NCI-H1694 (cell line): ENCODE measurements at regions not wholly inside any gene's neighbourhood (a gene's known extent, or its start where the extent isn't known, plus 50 kb on each side); places are given as distances from the start of the nearest gene placed in this dataset.

Experiments used
- DNase-seq: peaks from one replicate; lab custom pipeline; 2025; lab: John Stamatoyannopoulos, UW

DNA sequence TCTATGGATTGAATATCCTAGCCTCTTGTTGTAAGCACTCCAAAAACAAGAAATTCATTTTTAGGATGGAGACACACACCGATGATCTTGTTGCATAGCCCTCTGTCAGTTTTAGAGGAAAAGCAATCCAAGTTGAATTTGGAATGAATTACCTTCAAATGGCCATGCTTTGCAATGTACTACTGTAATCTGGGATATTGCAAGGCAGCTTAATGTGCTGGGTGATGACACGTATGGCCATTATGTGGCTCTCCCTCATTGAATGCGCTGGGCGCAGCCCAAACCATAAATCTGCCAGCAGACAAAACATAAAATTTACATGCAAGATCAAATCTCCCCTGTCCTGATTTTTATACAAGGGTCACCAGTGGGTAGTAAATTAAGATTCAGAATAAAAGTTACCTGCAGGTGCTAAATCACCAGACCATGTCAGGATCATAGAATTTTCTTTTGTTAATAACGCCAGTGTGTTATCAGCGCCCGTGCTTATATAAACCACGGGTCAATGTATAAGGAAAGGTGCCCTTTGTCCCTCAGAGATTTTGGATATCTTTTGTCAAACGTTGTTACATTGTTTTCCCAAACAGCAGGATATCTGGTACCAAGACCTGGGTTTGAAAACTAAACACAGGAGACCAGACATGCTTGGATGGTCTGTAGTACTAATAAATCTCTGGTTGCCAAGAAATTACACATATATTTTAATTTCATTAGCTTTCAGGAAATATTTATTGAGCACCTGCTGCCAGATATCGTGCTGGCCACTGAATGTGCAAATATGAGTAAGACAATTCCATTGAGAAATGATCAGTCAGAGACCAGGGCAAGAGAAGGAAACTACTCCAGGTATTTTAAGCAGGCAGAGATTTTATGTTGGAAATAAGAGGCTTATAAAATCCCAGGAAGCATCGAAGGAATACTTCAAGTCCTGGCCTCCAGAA is 237.1 kb downstream of the EBLN2 start:
- DNase-seq, result no peak

DNA sequence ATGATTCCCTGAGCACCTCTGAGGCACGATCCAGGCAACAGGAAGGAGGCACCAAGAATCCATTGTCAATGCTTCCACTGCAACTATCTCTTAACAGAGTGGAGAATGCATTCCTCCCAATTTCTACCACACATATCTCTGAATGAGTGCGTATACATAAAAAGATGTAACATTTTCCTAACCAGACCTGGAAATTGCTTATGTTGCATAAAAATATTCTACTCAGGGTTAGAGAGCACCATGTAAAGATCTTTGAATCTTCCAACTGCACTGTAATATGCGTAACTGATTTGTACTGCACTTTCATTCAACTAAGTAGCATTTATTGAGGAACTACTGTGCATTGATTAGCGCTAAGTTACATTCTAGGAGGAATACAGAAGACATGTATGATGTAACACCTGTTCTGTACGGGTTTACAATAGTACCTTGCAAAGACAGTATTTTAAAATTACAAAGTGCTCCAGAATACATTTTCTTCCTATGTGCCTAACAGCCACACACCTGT is 237.8 kb downstream of the EBLN2 start:
- DNase-seq, result no peak

DNA sequence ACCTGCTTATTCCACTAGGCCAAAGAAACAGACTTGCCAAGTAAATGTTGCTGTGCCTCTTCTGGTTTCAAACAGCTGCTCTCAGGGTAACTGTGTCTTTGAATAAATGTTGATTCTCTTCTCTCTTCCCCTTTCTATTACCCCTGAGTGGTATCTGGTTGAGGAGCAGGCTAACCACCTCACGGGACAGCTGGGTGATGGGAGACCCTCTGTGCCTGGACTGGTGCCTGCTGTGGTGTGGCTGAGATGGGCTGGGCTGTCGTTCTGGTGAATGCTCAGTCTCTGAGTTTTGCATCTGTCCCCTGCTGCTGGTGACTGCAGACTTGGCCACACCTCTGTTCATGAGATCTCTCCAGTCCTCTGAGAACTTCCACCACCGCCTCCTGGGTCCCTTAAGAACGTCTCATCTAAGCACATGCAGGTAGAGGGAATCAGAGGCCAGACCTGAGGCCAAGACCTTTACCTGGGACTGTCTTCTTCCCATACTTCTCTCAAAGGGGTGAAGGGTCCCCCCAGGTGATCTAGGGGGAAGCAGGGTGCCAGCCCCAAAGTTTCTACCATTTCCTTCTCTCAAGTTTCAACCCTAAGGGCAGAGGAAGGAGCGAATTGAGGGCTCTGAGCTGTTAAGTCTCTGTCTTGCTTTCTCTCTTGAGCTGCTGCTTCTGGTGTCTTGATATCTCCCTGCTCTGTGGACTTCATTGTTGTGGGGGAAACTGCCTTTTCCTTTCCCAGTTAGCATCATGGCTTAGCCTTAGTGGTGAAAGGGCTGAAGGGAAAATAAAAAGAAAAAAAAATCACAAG is 252.9 kb downstream of the EBLN2 start:
- DNase-seq, result no peak

DNA sequence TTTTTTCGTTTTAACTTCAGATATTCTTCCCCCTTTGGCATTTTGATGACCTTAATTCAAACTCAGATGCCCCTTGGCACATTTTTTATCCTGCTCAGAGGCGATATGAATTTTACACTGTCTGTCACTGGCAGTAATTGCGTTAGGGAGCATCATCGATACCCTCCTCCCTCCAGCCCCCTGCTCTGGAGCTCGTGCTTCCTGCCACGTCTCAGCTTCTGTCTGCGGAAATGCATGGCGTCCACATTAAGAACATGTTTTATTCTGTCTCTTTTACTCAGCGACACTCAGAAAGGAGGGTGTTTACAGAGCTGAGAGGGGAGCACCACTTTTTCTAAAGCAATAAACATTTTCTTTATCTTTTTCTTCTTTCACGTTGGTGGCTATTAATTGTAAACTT is 254.2 kb downstream of the EBLN2 start:
- DNase-seq, result no peak

DNA sequence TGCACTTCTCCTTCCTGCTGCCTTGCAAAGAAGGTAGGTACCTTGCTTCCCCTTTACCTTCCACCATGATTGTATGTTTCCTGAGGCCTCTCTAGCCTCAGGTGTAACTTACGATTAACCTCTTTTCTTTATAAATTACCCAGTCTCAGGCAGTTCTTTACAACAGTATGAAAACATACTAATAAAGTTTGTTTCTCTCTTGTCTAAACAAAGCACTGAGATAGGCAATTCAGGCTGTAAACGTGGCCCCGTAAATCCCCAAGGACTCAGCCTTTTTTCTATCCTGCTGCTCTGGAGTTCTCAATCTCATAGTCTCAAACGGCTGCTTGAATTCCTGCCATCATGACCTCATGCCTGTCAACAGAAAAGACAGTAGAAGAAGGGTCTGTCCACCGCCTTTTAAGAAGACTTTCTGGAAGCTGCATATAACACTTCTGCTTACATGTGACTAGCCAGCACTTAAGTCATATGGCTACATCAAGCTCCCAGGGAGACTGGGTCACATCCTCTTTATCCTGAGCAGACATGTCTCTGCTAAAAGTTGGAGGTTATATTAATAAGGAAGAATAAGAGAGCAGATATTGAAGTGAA is 257.8 kb downstream of the EBLN2 start:
- no peak for DNase-seq

DNA sequence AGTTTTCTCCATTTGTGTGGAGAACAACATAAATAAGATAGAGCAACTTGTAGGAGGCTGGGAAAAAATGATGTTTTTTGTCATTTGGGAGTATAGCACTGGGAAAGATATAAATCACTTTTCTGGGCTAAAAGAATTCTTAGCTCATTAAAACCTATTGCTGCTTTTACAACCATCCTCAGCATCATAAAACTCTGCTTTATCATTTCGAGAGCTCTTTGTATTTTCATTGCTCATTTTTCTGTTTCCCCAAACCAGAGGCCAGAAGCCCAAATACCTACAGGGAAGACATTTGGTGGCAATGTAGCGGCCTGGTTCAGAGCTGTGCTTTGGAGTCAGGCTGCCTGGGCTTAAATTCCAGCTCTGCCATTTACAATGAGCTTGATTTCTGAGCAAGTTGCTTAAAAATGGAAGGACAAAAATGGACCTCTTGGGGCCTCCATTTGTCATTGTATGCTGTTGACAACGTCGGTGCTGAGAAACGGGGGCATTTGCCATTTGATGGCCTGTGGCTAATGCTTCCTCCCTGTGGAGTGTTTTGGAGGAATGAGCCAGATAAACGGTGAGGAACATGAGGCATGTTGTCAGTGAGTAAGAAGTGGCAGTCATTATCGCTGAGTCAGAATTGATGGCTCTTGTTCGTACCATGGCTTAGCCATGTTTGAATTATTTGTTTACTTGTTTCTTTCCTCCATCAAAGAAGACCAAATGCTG is 260.0 kb downstream of the EBLN2 start:
- DNase-seq, result no peak

DNA sequence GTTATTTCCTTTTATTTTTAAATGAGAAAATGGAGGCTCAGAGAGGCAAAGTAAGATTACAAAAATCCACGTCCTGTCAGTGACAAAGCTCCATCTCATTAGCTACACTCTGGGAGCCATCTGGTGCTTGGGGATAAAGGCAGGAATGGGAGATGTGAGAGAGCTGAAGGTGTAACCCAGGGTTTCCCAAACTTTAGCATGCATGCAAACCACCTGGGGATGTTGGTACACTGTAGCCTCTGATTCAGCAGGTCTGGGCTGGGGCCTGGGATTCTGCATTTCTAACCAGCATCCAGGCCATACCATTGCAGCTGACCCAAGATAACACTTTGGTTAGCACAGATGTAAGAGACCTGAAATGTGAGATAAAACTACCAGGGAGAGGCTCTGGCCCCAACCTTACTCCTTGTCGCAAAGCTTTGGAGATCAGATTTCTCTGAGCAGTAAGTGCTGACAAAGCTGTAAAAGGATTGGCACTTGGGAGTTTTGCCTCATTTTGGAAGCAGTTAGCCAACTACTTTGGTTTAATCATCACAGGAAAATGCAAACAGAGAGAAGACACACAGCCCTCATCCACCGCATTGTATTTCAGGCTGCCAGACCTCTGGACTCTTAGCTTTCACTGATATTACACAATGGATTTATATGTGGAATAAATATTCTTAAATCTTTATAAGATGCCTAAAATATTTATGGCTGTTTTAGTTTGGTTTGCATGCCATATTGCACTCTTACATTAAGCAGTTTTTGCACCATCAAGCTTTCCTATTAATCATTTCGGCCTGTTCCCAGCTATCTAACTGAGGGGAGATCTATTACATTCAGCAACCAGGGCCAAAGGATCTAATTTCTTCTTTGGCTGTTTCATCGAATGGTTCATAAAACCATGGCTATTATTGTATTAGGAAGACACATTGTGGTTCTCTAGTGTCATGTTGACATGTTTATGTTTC is 263.0 kb downstream of the EBLN2 start:
- no peak for DNase-seq

DNA sequence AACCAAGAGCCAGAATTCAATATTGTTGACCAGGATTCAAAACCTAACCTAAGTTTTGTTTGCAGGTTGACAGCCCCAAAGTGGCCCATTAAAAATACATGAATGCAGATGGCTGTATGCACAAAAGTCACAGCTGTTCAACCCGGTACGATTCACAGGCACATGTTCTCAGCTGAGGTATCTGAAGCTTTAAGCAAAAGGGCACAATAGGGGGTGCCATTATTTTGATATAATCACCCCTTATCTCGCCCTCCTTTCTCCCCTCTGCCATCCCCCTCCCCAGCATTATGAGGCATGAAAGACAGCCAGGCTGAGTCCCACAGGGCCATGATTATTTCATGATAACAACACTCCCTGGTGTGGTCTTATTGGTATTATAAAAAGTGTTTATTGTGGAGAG is 264.9 kb downstream of the EBLN2 start:
- no peak for DNase-seq

DNA sequence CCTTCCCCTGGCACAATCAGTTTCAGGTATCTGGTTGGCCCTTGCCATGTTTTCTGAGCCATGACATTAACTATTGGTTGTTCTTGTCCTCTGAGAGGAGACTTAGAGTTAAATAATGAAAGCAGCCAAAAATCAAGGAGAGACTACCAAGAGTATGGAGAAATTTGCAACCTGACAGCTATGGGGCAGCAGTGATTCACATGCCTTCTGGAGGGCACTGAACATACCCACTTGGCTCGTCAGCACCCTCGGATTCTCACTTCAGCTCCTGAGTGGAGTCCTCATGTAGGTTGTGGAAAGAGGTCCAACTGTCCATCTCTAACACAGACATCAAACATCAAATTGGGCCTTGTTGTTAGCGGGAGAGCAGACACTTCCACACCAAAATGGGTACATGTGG is 265.6 kb downstream of the EBLN2 start:
- no peak for DNase-seq
